Hypothalamus (tissue), 51 donors: ENCODE measurements at regions not wholly inside any gene's neighbourhood (a gene's known extent, or its start where the extent isn't known, plus 50 kb on each side); places are given as distances from the start of the nearest gene placed in this dataset.
A peak's percentile ranks its signal among the peaks of the same experiment; 100 is the strongest.
"Not testable (repeated sequence)": the region's sequence is repeated elsewhere in the genome, so short reads cannot be mapped to it uniquely, and the experiment has no call there.

Experiments
- DNase-seq, 51 donors: peaks; one replicate each; lab custom pipeline; 2025; lab: John Stamatoyannopoulos, UW

- no peak for DNase-seq
These were observed 211.0 kb upstream of the LMCD1 start for GRCh38 chr3:8290611-8291010.

GRCh38 chr3:8296461-8296860, 205.2 kb upstream of the LMCD1 start:
- DNase-seq: no peak

GRCh38 chr3:8298021-8298954, 203.3 kb upstream of the LMCD1 start:
- DNase-seq: no peak

GRCh38 chr3:8301977-8302735, 199.5 kb upstream of the LMCD1 start:
- DNase-seq: peak in 3 of 51 donors; percentile 3 to 28 (median 10)

GRCh38 chr3:8303466-8303865, 198.2 kb upstream of the LMCD1 start:
- DNase-seq: peak in 1 of 51 donors; percentile 4

GRCh38 chr3:8305371-8305770, 196.3 kb upstream of the LMCD1 start:
- DNase-seq: no peak

- DNase-seq: peak in 7 of 51 donors; percentile 2 to 38 (median 7)
These were observed 194.0 kb upstream of the LMCD1 start for GRCh38 chr3:8307545-8308110.

GRCh38 chr3:8311321-8311720, 190.3 kb upstream of the LMCD1 start:
- no peak for DNase-seq

- no peak for DNase-seq
These were observed 188.9 kb upstream of the LMCD1 start for GRCh38 chr3:8312685-8313084.

GRCh38 chr3:8313560-8314267, 187.9 kb upstream of the LMCD1 start:
- DNase-seq: no peak

- DNase-seq: not testable (repeated sequence)
These were observed 186.1 kb upstream of the LMCD1 start for GRCh38 chr3:8315526-8315925.

- no peak for DNase-seq
These were observed 183.7 kb upstream of the LMCD1 start for GRCh38 chr3:8317661-8318649.

- no peak for DNase-seq
These were observed 181.5 kb upstream of the LMCD1 start for GRCh38 chr3:8319935-8320634.

GRCh38 chr3:8320711-8321458, 180.7 kb upstream of the LMCD1 start:
- DNase-seq: no peak

- peak in 25 of 51 donors; percentile 5 to 72 (median 32) for DNase-seq
These were observed 176.9 kb upstream of the LMCD1 start for GRCh38 chr3:8324747-8325146.

- DNase-seq: peak in 1 of 51 donors; percentile 34
These were observed 176.3 kb upstream of the LMCD1 start for GRCh38 chr3:8325306-8325705.

GRCh38 chr3:8325833-8326232, 175.8 kb upstream of the LMCD1 start:
- DNase-seq: peak in 6 of 51 donors; percentile 2 to 23 (median 6)

- no peak for DNase-seq
These were observed 173.9 kb upstream of the LMCD1 start for GRCh38 chr3:8327739-8328138.
